ENCODE measurements at regions not wholly inside any gene's neighbourhood (a gene's known extent, or its start where the extent isn't known, plus 50 kb on each side); places are given as distances from the start of the nearest gene placed in this dataset.
"Not testable (repeated sequence)": the region's sequence is repeated elsewhere in the genome, so short reads cannot be mapped to it uniquely, and the experiment has no call there.

DNA sequence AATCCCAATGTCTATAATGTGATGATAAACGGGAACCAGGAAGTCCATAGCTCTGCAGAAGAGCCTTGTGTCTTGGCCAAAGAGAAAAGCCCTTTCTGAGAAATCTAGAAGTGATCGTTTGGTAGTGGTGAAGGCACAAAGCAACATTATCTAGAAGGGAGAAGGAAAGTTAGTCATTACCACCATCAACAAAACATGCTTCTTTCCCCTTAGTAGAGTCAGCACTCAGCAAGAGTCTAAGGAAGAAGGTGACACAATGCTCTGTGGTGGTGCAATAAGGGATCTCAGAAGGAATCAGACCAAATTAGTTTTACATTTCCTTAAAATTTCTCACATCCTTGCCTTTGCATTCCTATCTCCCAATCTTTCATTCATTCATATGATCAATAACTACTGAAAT is 134.4 kb upstream of the PRDX6 start:
- FAIRE-seq (no peak), DNase-seq (ENCODE audit: insufficient read length, low spot score) (no peak)
- TF ChIP-seq, protein P1, sequence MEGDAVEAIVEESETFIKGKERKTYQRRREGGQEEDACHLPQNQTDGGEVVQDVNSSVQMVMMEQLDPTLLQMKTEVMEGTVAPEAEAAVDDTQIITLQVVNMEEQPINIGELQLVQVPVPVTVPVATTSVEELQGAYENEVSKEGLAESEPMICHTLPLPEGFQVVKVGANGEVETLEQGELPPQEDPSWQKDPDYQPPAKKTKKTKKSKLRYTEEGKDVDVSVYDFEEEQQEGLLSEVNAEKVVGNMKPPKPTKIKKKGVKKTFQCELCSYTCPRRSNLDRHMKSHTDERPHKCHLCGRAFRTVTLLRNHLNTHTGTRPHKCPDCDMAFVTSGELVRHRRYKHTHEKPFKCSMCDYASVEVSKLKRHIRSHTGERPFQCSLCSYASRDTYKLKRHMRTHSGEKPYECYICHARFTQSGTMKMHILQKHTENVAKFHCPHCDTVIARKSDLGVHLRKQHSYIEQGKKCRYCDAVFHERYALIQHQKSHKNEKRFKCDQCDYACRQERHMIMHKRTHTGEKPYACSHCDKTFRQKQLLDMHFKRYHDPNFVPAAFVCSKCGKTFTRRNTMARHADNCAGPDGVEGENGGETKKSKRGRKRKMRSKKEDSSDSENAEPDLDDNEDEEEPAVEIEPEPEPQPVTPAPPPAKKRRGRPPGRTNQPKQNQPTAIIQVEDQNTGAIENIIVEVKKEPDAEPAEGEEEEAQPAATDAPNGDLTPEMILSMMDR (IDR thresholded peaks at IDR 0.05; ENCODE audit: insufficient read depth, missing control alignments): no peak

DNA sequence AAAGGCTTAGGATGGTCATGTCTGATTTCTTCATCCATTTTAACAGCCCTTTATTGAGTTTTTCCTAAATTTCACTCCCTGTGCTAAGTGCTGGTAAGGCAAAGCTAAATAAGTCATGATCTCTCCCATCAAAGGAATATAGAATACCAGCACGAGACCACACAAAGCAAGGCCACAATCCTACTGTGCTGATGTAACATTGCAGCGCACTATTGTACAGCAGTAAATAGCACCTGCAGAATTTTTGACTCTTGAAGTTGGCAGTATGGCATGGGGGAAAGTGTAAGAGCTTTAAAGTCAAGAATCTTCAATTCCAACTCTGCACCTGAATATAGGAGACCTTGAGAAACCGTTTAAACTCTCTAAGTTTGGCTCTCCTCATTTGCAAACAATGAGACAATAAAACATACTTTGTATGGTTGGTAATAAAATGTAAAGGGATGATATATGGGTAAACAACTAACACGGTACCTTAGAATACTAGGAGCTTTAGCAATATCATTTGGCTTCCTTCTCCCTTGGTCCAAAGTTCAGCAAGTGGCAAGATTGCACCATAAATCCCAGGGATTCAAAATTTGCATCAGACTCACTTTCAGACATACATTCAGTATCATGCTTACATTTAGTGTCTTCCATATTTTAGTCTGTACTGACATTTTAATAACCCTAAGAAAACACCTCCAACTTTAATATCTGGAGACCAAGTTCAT is 132.9 kb upstream of the PRDX6 start:
- FAIRE-seq: no peak
- DNase-seq (ENCODE audit: insufficient read length, low spot score): no peak
- TF ChIP-seq, protein P1 (IDR thresholded peaks at IDR 0.05; ENCODE audit: insufficient read depth, missing control alignments): no peak

DNA sequence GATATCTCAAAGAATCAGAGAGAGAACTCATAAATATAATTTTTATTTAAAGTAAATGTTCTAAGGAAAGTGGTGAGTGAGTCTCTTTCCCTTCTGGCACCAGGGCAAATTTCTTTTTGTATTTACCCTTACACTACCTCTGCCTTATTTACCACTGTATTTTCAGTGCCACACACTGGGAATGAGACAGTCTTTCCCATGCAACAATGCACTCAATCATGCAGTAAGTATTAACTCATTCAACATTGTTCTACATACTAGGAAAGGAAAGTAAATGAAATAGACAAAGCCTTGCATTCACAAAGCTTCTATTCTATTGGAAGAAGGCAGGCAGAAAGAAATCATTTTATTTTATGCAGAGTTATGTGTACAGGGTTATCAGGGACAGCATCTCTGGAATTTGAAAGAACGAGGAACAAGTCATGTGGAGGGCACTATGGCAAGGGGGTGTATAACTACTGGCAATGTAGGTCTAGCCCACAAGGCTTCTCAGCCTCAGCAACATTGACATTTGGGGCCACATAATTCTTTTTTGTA is 129.8 kb upstream of the PRDX6 start:
- DNase-seq (ENCODE audit: insufficient read length, low spot score) (no peak), FAIRE-seq (no peak)
- TF ChIP-seq, protein P1 (IDR thresholded peaks at IDR 0.05; ENCODE audit: insufficient read depth, missing control alignments): no peak

DNA sequence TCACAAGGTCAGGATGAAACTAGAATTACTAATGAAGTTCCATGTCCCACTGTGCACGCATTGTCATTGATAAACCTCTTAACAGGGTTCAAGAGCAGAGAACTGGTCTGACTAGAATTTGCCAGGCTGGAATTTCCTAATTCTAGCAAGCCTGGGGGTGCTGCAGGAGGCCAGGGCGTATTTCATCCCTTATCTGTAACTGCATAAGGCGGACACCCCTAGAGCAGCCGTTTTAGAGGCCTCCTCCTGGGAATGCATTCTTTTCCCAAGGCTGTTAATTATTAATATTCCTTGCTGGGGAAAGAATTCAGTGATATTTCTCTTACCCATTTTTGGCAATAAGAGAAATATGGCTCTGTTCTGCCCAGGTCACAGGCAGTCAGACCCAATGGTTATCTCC is 124.5 kb upstream of the PRDX6 start:
- not testable (repeated sequence) for FAIRE-seq; DNase-seq (ENCODE audit: insufficient read length, low spot score)

DNA sequence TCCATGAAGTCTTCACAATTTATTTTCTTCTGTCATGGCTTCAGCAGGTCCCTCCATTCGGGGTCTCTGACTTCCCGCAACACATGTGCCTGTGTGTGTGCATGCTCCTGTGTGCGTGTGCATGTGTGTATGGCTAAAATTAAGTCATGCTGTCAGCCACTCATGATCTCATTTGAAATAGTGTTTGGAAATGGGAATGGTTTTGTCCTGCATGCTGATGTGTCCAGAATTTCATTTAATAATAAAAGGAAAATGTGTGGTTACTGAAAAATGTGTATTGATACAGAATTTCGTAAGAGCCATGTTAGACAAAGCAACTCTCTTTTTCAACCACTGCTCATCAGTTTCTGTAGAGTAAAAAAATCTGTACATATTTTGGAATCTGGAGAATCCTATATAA is 123.8 kb upstream of the PRDX6 start:
- DNase-seq (ENCODE audit: insufficient read length, low spot score) (no peak), FAIRE-seq (no peak)
- TF ChIP-seq, protein P1 (IDR thresholded peaks at IDR 0.05; ENCODE audit: insufficient read depth, missing control alignments): no peak

DNA sequence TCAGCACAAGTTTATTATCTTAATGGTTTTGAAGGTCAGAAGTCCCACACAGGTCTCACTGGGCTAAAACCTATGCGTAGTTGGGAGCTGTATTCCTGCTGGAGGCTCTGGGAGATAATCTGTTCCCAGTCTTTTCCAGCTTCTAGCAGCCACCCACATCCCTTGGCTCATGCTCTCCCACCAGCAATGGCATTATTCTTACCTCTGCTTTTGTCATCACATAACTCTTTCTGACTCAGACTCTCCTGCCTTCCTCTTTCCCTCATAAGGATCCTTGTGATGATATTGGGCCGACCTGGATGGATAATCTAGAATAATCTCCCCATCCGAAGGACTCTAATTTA is 122.2 kb upstream of the PRDX6 start:
- TF ChIP-seq, protein P1 (IDR thresholded peaks at IDR 0.05; ENCODE audit: insufficient read depth, missing control alignments): no peak
- DNase-seq (ENCODE audit: insufficient read length, low spot score): no peak
- no peak for FAIRE-seq

DNA sequence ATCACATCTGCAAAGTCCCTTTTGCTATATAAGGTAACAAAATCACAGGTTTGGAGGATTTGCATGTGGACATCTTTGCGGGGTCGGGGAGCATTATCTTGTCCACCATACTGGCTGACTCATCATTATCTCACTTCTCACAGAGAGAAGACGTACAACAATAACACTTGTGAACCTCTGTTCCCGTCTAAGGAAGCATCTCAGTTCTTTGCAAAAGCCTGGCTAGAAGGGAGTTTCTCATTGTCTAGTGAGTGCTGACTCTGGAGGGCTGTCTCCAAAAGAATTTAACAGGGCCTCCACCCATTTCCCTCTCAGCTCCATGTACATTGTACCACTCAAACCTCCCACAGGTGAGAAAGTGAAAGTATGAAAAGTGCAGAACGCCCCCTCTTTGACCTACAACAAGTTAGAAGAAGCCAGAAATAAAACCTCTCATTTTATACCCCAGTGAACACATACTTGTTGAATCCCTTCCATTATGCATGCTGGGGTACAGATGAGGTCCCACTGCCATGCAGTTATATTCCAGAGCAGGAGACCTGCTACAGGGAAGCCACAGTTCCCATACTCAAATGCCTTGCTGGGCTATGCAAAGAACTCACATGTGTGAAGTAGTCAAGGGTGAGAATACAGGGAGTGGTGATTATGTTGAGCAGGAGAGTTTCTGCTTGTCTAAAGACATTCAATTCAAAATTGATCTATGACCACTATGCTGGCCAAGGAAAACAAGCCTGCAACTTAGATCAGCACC is 121.7 kb upstream of the PRDX6 start:
- DNase-seq (ENCODE audit: insufficient read length, low spot score) (no peak), FAIRE-seq (no peak)
- TF ChIP-seq, protein P1 (IDR thresholded peaks at IDR 0.05; ENCODE audit: insufficient read depth, missing control alignments): no peak

Data from D721Med (cell line).